Right forelimb (tissue), 1 donor: ENCODE measurements at regions not wholly inside any gene's neighbourhood (a gene's known extent, or its start where the extent isn't known, plus 50 kb on each side); places are given as distances from the start of the nearest gene placed in this dataset.

ENCODE experiments used
- DNase-seq: peaks from one replicate; pipeline ENCODE4 v3.0.0-alpha.2; 2018

DNA sequence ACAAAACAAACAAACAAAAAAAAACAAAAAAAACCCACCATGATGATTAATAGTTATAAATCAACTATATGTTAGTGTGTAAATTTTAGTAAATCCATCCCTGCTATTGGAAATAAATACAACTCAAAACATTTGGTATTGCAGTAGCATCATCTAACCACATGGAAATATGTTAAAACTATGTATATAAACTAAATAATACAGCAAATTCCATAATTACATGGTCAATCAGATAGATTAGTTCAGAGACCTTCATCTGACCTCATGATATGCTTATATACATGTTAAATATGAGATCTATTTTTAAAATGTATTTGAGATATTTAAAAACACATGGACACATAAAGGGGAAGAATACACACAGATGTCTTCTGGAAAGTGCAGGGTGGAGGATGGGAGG, 384.2 kb downstream of the TMX3 start:
- no peak for DNase-seq

DNA sequence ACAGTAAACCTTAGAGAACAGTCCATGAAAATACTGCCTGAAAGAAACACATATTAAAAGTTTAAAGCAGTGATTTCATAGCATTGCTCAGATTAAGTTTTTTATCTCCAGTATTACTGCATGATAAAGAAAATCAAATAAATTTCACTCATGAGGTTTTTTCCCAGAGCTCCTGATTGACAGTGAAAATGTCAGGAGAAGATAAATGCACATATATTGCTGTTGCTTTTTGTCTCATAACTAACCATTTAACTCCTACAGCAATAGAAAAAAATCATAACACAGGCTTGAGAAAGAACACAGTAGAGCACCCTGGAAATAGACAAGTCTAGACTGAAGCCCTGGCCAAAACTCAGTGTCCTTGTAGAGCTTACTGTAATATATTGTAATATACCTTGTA, 391.0 kb downstream of the TMX3 start:
- DNase-seq = no peak

- no peak for DNase-seq
Measured at GRCh38 chr18:68316636-68317035, 398.3 kb downstream of the TMX3 start.

GRCh38 chr18:68314403-68314802, 400.5 kb downstream of the TMX3 start:
- no peak for DNase-seq

GRCh38 chr18:68301441-68301840, 413.5 kb downstream of the TMX3 start:
- no peak for DNase-seq

DNA sequence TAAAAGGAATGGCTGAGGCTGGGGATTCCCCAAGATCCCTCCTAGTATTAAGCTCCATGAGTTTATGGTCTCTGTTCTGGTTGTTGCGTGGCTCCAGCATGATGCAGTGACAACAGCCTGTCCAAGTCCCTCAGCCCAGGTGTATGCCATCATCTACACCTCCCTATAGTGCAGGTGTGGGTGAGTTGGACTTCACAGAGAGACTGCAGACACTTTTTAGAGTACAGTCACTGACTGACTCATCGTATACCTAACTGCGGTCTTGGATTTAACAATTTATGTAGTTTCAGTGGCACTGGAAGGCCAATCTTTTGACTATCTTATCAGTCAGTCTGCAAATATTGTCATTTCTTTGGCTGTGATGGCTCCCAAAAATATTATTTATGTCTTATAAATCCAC, 415.0 kb downstream of the TMX3 start:
- no peak for DNase-seq

- DNase-seq = no peak
Measured at GRCh38 chr18:68298330-68298729, 416.6 kb downstream of the TMX3 start.

- no peak for DNase-seq
Measured at GRCh38 chr18:68288408-68288807, 426.5 kb downstream of the TMX3 start.

DNA sequence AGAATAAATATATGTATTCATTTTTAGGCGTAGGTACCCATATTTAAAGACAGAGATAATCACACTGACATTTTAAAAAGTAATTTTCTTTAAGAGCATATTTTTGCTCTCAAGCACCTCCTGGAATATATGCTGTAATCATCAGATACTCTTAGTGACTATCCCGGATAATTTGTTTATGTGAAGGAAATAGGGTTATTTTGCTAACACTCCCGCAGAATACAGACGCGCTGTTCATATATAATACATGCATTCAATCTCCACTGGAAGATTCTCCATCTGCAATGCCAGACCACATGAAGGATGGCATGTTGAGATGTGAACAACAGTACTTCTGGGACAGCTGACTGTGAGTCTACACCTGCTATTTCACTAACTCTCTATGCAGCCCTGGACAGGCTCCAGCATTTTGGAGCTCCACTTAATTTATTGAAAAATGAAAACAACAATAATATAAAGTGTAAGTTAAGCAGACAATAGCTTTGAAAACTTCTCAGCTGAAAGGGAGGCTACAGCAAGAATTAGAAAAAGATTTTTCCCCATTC, 430.6 kb downstream of the TMX3 start:
- DNase-seq = no peak

DNA sequence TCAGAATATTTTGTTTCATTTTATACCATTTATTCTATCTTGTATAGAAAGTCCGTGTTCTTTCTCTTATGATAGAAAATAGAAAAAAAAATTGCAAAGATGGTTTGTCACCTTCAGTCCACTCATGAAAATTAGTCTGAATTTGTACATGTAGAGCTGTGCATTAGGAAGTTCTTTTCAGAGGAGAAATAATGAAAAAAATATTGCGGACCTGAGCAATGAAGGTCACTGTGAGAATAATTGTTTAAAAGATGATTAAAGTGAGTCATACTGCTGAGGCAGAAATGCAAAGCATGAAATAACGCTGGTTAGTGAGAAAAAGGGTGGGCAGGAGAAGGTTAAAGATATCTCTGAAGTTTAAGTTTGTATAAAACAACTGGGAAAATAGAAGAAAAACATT, 431.1 kb downstream of the TMX3 start:
- DNase-seq = no peak

- no peak for DNase-seq
Measured at GRCh38 chr18:68282232-68282631, 432.7 kb downstream of the TMX3 start.

DNA sequence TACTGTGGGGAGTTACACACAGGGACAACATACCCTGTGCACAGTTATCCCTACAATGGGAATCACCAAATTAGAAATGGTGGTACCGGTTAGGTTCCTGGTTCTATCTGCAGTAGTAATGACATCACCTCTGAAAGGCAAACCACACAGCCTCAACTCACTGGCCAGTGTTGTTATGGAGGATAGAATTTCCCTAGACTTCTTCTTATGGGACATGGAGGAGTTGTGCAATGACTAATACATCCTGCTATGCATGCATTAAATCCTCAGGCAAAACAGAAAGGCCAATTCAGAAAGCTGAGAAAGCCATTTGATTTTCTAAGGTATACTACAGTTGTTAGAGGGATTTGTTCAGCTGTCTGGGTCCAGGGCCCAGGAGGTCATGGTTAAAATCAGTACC, 439.3 kb downstream of the TMX3 start:
- no peak for DNase-seq

DNA sequence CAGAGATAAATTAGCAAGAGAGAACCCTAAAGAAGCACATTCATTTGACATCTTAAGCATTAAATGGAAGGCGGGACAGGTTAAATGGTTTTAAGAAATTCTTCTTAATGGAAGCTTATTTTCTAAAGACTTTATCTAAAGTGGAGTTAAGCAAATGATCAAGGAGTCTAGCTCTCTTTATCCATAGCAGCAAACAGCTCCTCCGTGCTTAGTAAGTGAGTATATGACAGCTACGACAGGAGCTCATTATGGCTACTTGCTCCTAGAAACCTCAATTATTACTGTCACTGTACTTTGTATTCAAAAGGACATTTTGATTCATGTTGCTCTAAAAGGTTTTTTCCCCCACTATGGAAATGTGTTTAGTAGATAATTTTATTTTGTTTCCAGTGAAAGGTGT, 444.9 kb downstream of the TMX3 start:
- no peak for DNase-seq

GRCh38 chr18:68267583-68267982, 447.3 kb downstream of the TMX3 start:
- no peak for DNase-seq

GRCh38 chr18:68263481-68263880, 451.4 kb downstream of the TMX3 start:
- no peak for DNase-seq

- no peak for DNase-seq
Measured at GRCh38 chr18:68262690-68263294, 452.1 kb downstream of the TMX3 start.

DNA sequence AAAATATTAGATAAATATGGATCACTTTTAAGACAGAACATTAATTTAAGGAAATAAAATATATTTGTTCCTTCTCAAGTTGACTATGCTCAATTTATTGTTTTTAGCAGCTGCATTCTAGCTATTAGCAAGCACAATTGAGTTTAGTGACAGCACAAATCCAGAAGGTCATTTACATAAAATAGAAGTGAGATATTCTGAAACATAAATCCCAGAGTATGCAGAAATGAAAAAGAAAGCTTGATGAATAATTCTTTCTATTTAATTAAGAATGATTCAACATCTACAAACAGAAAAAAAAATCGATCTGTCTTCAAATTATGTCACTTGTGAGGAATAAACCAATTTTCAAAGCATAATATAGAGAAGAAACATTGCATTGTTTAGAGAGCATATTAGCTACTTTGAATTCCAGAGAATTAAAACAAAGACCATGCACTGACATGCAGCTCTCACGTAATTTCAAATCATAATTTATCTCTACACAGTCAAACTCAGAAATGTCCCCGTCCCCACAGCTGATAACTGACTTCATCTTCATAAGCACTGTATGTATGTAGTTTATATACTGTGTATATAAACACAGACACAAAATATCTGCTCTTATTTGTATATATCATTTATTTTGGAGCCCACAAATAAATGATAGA, 458.4 kb downstream of the TMX3 start:
- no peak for DNase-seq

GRCh38 chr18:68244786-68245185, 470.1 kb downstream of the TMX3 start:
- no peak for DNase-seq

- no peak for DNase-seq
Measured at GRCh38 chr18:68241881-68242280, 473.0 kb downstream of the TMX3 start.

- DNase-seq = no peak
Measured at GRCh38 chr18:68234676-68235075, 480.2 kb downstream of the TMX3 start.

GRCh38 chr18:68234131-68234530, 480.8 kb downstream of the TMX3 start:
- DNase-seq = no peak

DNA sequence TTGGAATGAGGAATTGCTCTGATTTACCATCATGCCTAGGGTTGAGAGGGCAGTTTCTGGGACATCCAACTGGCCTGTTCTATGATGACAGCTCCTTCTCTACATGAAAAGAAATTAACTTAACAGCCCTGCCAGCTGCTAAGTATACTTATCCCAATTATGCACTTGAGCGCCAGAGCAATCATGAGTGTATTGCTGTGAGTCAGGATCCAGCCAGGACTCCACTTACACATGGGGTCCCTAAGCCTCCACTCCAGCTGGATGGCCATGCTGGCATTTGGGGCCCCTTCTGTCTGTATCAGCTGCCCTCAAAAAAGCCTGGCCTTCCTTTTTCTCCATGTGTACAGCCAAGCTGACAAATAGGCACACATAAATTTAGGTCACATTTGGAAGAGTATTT, 481.9 kb downstream of the TMX3 start:
- DNase-seq = no peak

DNA sequence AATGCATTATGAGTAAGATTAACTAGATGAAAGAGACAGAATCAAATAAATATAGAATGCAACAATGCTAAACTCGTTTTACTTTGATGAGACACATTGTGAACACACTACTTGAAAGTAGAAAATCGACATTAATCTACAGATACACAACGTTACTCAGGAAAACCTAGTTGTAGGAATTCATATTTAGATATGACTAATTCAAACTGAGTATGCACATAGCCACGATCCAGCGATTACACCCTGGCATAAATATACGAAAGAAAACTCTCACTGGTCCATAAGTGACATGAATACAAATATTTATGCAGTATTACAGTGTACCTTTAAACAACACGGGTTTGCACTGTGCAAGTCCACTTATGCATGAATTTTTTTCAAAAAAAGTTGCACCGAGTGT, 485.6 kb downstream of the TMX3 start:
- no peak for DNase-seq

GRCh38 chr18:68221111-68221724, 493.7 kb downstream of the TMX3 start:
- no peak for DNase-seq
